ENCODE measurements at regions not wholly inside any gene's neighbourhood (a gene's known extent, or its start where the extent isn't known, plus 50 kb on each side); places are given as distances from the start of the nearest gene placed in this dataset.

GRCh38 chr4:162912482-162912881 is 254.2 kb downstream of the NAF1 start:
- TF ChIP-seq POLR2AphosphoS5 (IDR thresholded peaks at IDR 0.05) = no peak
- no peak for TF ChIP-seq CTCF (IDR thresholded peaks at IDR 0.05)
- no peak for TF ChIP-seq POLR2A (IDR thresholded peaks at IDR 0.05)
